Thymus (tissue), 11 donors: ENCODE measurements at regions not wholly inside any gene's neighbourhood (a gene's known extent, or its start where the extent isn't known, plus 50 kb on each side); places are given as distances from the start of the nearest gene placed in this dataset.
"Not testable (repeated sequence)": the region's sequence is repeated elsewhere in the genome, so short reads cannot be mapped to it uniquely, and the experiment has no call there.

Source experiments
- DNase-seq, 9 donors: peaks; one replicate each; pipeline ENCODE4 v3.0.0-alpha.2; 2013; ENCODE audit warnings: low spot score in 9 of 9, low read depth in 6 of 9, missing footprints in 1 of 9
- H3K27ac ChIP-seq, 2 donors: one replicate each; pipeline ENCODE4 v1.5.1; 2013; ENCODE audit warnings: control low read depth in 1 of 2, low read depth in 1 of 2, low read length in 1 of 2, mild to moderate bottlenecking in 1 of 2, moderate library complexity in 1 of 2
- H3K27me3 ChIP-seq, 2 donors: one replicate each; pipeline ENCODE4 v1.5.1; 2013; ENCODE audit warnings: low read length in 1 of 2; ENCODE audit not compliant: control insufficient read depth in 2 of 2, insufficient read depth in 1 of 2
- H3K36me3 ChIP-seq, 2 donors: one replicate each; pipeline ENCODE4 v1.5.1; 2013; ENCODE audit warnings: low read length in 1 of 2, mild to moderate bottlenecking in 1 of 2, moderate library complexity in 1 of 2; ENCODE audit not compliant: control insufficient read depth in 2 of 2, insufficient read depth in 2 of 2
- H3K4me1 ChIP-seq, 2 donors: one replicate each; pipeline ENCODE4 v1.5.1; 2013; ENCODE audit warnings: low read length in 2 of 2; ENCODE audit not compliant: control insufficient read depth in 2 of 2, insufficient read depth in 2 of 2
- H3K4me3 ChIP-seq, 2 donors: one replicate each; pipeline ENCODE4 v1.5.1; 2013; ENCODE audit warnings: low read length in 2 of 2, control low read depth in 1 of 2, mild to moderate bottlenecking in 1 of 2
- H3K9me3 ChIP-seq, 2 donors: one replicate each; pipeline ENCODE4 v1.5.1; 2013; ENCODE audit warnings: low read length in 1 of 2, mild to moderate bottlenecking in 1 of 2; ENCODE audit not compliant: control insufficient read depth in 2 of 2, insufficient read depth in 1 of 2
- WGBS: extraction: QIAGEN DNeasy Blood & Tissue Kit; methylation state at CpG from one replicate; pipeline ENCODE4 v1.1.7; 2013; 5-methylcytosine and 5-hydroxymethylcytosine counted together
- donor health status: healthy.

GRCh38 chr2:175353275-175353674 is 171.8 kb upstream of the ATP5MC3 start:
- 89% methylated on average over 6 of the region's 6 CpGs for WGBS
- H3K4me1 ChIP-seq = no peaks in the 10 kb centered on the region
- no peaks in the 10 kb centered on the region for H3K36me3 ChIP-seq
- no peak overlapping the region for H3K4me3 ChIP-seq
- H3K27ac ChIP-seq = no peak overlapping the region
- DNase-seq = no peak
- no peaks in the 10 kb centered on the region for H3K9me3 ChIP-seq
- peaks cover 0 to 2% of the 10 kb centered on the region in 2 donors for H3K27me3 ChIP-seq

- WGBS = 83% methylated on average over 2 of the region's 2 CpGs
- no peaks in the 10 kb centered on the region for H3K36me3 ChIP-seq
- H3K27ac ChIP-seq = no peak overlapping the region
- peaks cover 0 to 2% of the 10 kb centered on the region in 2 donors for H3K27me3 ChIP-seq
- H3K9me3 ChIP-seq = no peaks in the 10 kb centered on the region
- DNase-seq = no peak
- H3K4me3 ChIP-seq = no peak overlapping the region
- no peaks in the 10 kb centered on the region for H3K4me1 ChIP-seq
Observed at GRCh38 chr2:175351512-175351911, 170.0 kb upstream of the ATP5MC3 start.

- Histone ChIP-seq H3K27me3 (peaks cover 0 to 2% of the 10 kb centered on the region in 2 donors), H3K9me3 (no peaks in the 10 kb centered on the region), H3K36me3 (no peaks in the 10 kb centered on the region), H3K4me3 (no peak overlapping the region), H3K4me1 (no peaks in the 10 kb centered on the region), H3K27ac (no peak overlapping the region)
- DNase-seq = no peak
- 87% methylated on average over 5 of the region's 5 CpGs for WGBS
Observed at GRCh38 chr2:175350105-175350504, 168.6 kb upstream of the ATP5MC3 start.

GRCh38 chr2:175342085-175342484 is 160.6 kb upstream of the ATP5MC3 start:
- no peak for DNase-seq
- no peak overlapping the region for H3K27ac ChIP-seq
- H3K4me1 ChIP-seq = no peaks in the 10 kb centered on the region
- H3K27me3 ChIP-seq = no peaks in the 10 kb centered on the region
- H3K9me3 ChIP-seq = peaks cover 0 to 22% of the 10 kb centered on the region in 2 donors
- no peaks in the 10 kb centered on the region for H3K36me3 ChIP-seq
- no peak overlapping the region for H3K4me3 ChIP-seq

- Histone ChIP-seq H3K4me3 (no peak overlapping the region), H3K9me3 (peaks cover 0 to 4% of the 10 kb centered on the region in 2 donors), H3K27ac (no peak overlapping the region), H3K4me1 (no peaks in the 10 kb centered on the region), H3K36me3 (no peaks in the 10 kb centered on the region), H3K27me3 (no peaks in the 10 kb centered on the region)
- no peak for DNase-seq
- WGBS = 97% methylated on average over 3 of the region's 3 CpGs
Observed at GRCh38 chr2:175330195-175330594, 148.7 kb upstream of the ATP5MC3 start.

GRCh38 chr2:175326801-175327200 is 145.3 kb upstream of the ATP5MC3 start:
- Histone ChIP-seq H3K36me3 (no peaks in the 10 kb centered on the region), H3K4me1 (no peaks in the 10 kb centered on the region), H3K27ac (no peak overlapping the region), H3K27me3 (no peaks in the 10 kb centered on the region), H3K9me3 (peaks cover 0 to 4% of the 10 kb centered on the region in 2 donors), H3K4me3 (no peak overlapping the region)
- no peak for DNase-seq
- WGBS = 93% methylated on average over 3 of the region's 3 CpGs

GRCh38 chr2:175326164-175326563 is 144.7 kb upstream of the ATP5MC3 start:
- H3K4me3 ChIP-seq, DNase-seq, H3K4me1 ChIP-seq, H3K27me3 ChIP-seq, H3K9me3 ChIP-seq, H3K36me3 ChIP-seq, H3K27ac ChIP-seq: not testable (repeated sequence)
- WGBS = 94% methylated on average over 2 of the region's 2 CpGs

- H3K4me3 ChIP-seq = no peak overlapping the region
Observed at GRCh38 chr2:175323162-175323561, 141.7 kb upstream of the ATP5MC3 start.

GRCh38 chr2:175318542-175318941 is 137.0 kb upstream of the ATP5MC3 start:
- H3K27ac ChIP-seq = no peak overlapping the region
- no peaks in the 10 kb centered on the region for H3K4me1 ChIP-seq
- no peaks in the 10 kb centered on the region for H3K9me3 ChIP-seq
- H3K27me3 ChIP-seq = peaks cover 0 to 2% of the 10 kb centered on the region in 2 donors
- H3K4me3 ChIP-seq = no peak overlapping the region
- no peak for DNase-seq
- no peaks in the 10 kb centered on the region for H3K36me3 ChIP-seq
- 79% methylated on average over 2 of the region's 2 CpGs for WGBS

More at GRCh38 chr2:175323162-175323561, 141.7 kb upstream of the ATP5MC3 start:
- Histone ChIP-seq H3K9me3 (peaks cover 0 to 4% of the 10 kb centered on the region in 2 donors), H3K27me3 (peaks cover 0 to 2% of the 10 kb centered on the region in 2 donors), H3K36me3 (no peaks in the 10 kb centered on the region), H3K4me1 (no peaks in the 10 kb centered on the region), H3K27ac (no peak overlapping the region)
- WGBS = 61% methylated on average over 4 of the region's 4 CpGs
- no peak for DNase-seq

- over 99% methylated on average over 2 of the region's 2 CpGs for WGBS
- no peak for DNase-seq
- no peak overlapping the region for H3K4me3 ChIP-seq
Observed at GRCh38 chr2:175317751-175318150, 136.2 kb upstream of the ATP5MC3 start.

More at GRCh38 chr2:175317751-175318150, 136.2 kb upstream of the ATP5MC3 start:
- Histone ChIP-seq H3K27ac (no peak overlapping the region), H3K27me3 (peaks cover 0 to 2% of the 10 kb centered on the region in 2 donors), H3K36me3 (no peaks in the 10 kb centered on the region), H3K4me1 (no peaks in the 10 kb centered on the region), H3K9me3 (no peaks in the 10 kb centered on the region)
